HFF-Myc (cell line): ENCODE measurements at regions not wholly inside any gene's neighbourhood (a gene's known extent, or its start where the extent isn't known, plus 50 kb on each side); places are given as distances from the start of the nearest gene placed in this dataset.

Experiments used
- DNase-seq: peaks from one replicate; pipeline ENCODE4 v3.0.0-alpha.2; 2011; ENCODE audit warnings: low read depth; ENCODE audit errors: extremely low read depth
- H3K4me3 ChIP-seq: replicated peaks from 2 replicates; pipeline ENCODE4 v1.5.1; 2011; ENCODE audit warnings: low read depth, mild to moderate bottlenecking, control low read depth, low read length
- CTCF ChIP-seq: IDR thresholded peaks from 2 replicates; pipeline ENCODE4 v1.5.1; 2012; ENCODE audit warnings: mild to moderate bottlenecking, low read depth, low read length, control low read depth; ENCODE audit errors: missing control alignments

GRCh38 chr3:159634483-159634882, 354.2 kb upstream of the IL12A start:
- no peak overlapping the region for H3K4me3 ChIP-seq
- TF ChIP-seq CTCF: no peak
- DNase-seq: no peak

GRCh38 chr3:159635047-159635641, 353.5 kb upstream of the IL12A start:
- H3K4me3 ChIP-seq: no peak overlapping the region
- no peak for DNase-seq
- no peak for TF ChIP-seq CTCF

GRCh38 chr3:159637883-159638542, 350.6 kb upstream of the IL12A start:
- no peak for TF ChIP-seq CTCF
- no peak for DNase-seq
- H3K4me3 ChIP-seq: no peak overlapping the region

DNA sequence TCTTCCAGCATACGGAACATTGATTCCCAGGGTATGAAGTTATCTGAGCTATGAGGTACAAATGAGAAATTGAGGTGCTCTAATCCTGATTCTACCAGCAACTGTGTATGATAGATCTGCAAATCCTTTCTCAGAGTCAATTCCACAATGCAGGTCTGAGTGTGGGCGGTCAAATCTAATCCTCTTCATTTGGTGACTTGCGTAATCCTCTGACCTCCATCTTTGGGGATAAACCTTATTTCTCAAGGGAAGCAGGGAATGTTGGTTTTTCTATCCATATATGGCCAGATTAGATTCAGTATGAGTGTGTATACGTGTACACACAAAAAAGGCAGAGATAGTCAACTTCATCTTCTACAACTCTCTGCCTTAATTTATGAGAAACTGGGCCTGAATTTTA, 348.4 kb upstream of the IL12A start:
- H3K4me3 ChIP-seq: no peak overlapping the region
- no peak for TF ChIP-seq CTCF
- no peak for DNase-seq

DNA sequence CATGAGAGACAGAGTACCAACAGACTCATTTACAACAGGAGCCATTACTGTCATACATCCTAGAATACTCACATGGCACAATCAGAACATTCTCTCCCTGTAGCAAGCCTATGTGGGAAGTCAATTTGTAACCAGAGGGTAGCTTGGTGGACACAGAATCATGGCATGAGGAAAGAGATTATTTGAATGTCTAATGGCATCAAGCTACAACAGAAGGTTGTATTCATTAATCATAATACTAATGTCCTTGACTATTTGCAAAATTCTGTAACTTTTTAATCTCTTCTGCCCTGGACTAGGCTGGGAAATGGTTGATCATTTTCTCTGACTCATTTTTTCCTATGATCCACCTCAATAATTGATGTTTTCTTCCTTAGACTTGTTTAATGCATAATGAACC, 345.2 kb upstream of the IL12A start:
- no peak for DNase-seq

GRCh38 chr3:159645874-159646273, 342.8 kb upstream of the IL12A start:
- no peak for DNase-seq
- H3K4me3 ChIP-seq: no peak overlapping the region
- no peak for TF ChIP-seq CTCF

More for the DNA sequence above, 345.2 kb upstream of the IL12A start:
- H3K4me3 ChIP-seq: no peak overlapping the region
- TF ChIP-seq CTCF: no peak
